ENCODE measurements at regions not wholly inside any gene's neighbourhood (a gene's known extent, or its start where the extent isn't known, plus 50 kb on each side); places are given as distances from the start of the nearest gene placed in this dataset.
A peak's percentile ranks its signal among the peaks of the same experiment; 100 is the strongest.

DNA sequence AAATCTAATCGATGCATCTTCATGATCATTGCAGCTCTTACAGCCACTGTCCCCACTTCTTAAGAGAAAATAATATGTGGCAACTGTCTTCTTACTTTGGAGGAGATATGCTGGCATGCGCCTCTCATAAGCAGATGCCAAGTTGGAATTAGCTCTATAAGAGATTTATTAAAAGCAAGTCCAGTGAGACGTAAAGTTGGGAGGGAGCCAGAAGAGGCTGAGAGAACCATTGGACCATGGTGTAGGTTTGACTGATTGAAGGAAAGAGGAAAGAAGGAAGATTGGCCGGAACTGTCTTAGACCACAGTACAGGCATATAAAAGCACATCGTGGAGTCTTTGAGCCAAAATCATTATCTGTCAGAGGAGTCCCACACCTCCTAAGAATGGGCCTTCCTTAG is 265.7 kb upstream of the ZC3H15 start:
- Histone ChIP-seq H3K9ac (ENCODE audit: low read length) (no peak overlapping the region), H3K4me3 (ENCODE audit: low read length) (no peak overlapping the region), H3F3A (ENCODE audit: low read length, unreplicated experiment) (no peaks in the 10 kb centered on the region), H2AFZ (ENCODE audit: low read length) (no peak overlapping the region), H3K4me2 (ENCODE audit: low read length) (no peak overlapping the region), H3K36me3 (ENCODE audit: low read depth, low read length) (no peaks in the 10 kb centered on the region), H3K79me2 (ENCODE audit: low read length) (no peaks in the 10 kb centered on the region), H3K4me1 (ENCODE audit: insufficient read depth, low read length) (no peaks in the 10 kb centered on the region), H3K27me3 (ENCODE audit: low read length) (no peaks in the 10 kb centered on the region), H4K20me1 (ENCODE audit: low read length) (no peaks in the 10 kb centered on the region), H3K9me3 (ENCODE audit: low read length) (no peaks in the 10 kb centered on the region), H3K27ac (ENCODE audit: low read length) (no peak overlapping the region), H3K9me2 (replicated peaks; ENCODE audit: low read length) (no peaks in the 10 kb centered on the region)
- DNase-seq (no peak), ATAC-seq (no peak)
- intact Hi-C loops (cut with micrococcal nuclease), result no loop called here
- POLR2A ChIA-PET (ENCODE audit: unreplicated experiment), result no interaction called here
- no peak for TF ChIP-seq EZH2 (IDR thresholded peaks at IDR 0.05; ENCODE audit: low read length, unreplicated experiment)
- TF ChIP-seq, protein P1, sequence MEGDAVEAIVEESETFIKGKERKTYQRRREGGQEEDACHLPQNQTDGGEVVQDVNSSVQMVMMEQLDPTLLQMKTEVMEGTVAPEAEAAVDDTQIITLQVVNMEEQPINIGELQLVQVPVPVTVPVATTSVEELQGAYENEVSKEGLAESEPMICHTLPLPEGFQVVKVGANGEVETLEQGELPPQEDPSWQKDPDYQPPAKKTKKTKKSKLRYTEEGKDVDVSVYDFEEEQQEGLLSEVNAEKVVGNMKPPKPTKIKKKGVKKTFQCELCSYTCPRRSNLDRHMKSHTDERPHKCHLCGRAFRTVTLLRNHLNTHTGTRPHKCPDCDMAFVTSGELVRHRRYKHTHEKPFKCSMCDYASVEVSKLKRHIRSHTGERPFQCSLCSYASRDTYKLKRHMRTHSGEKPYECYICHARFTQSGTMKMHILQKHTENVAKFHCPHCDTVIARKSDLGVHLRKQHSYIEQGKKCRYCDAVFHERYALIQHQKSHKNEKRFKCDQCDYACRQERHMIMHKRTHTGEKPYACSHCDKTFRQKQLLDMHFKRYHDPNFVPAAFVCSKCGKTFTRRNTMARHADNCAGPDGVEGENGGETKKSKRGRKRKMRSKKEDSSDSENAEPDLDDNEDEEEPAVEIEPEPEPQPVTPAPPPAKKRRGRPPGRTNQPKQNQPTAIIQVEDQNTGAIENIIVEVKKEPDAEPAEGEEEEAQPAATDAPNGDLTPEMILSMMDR (conservative IDR thresholded peaks at IDR 0.05; ENCODE audit: low read depth, low read length), result no peak
- TF ChIP-seq EZH2phosphoT487 (IDR thresholded peaks at IDR 0.05; ENCODE audit: borderline replicate concordance, low read length), result no peak
- no TSS peak for BruUV-seq (replicated peaks)
- CTCF ChIA-PET, result no interaction called here

- Histone ChIP-seq H3K9ac (ENCODE audit: low read length) (no peak overlapping the region), H3K36me3 (ENCODE audit: low read depth, low read length) (peaks cover 4% of the 10 kb centered on the region; the same call in 1 of the 2 replicates), H3K9me3 (ENCODE audit: low read length) (no peaks in the 10 kb centered on the region), H3K79me2 (ENCODE audit: low read length) (no peaks in the 10 kb centered on the region), H3K4me2 (ENCODE audit: low read length) (no peak overlapping the region), H3K27me3 (ENCODE audit: low read length) (no peaks in the 10 kb centered on the region), H4K20me1 (ENCODE audit: low read length) (no peaks in the 10 kb centered on the region), H3K4me1 (ENCODE audit: insufficient read depth, low read length) (no peaks in the 10 kb centered on the region), H3K27ac (ENCODE audit: low read length) (no peak overlapping the region), H3K4me3 (ENCODE audit: low read length) (no peak overlapping the region), H2AFZ (ENCODE audit: low read length) (no peak overlapping the region), H3K9me2 (replicated peaks; ENCODE audit: low read length) (no peaks in the 10 kb centered on the region), H3F3A (ENCODE audit: low read length, unreplicated experiment) (no peaks in the 10 kb centered on the region)
- DNase-seq (no peak), ATAC-seq (no peak)
- ChIA-PET POLR2A (ENCODE audit: unreplicated experiment) (no interaction called here), CTCF (no interaction called here)
- intact Hi-C loops (cut with micrococcal nuclease), result no loop called here
- BruUV-seq (replicated peaks), result no TSS peak
- TF ChIP-seq, protein P1 (conservative IDR thresholded peaks at IDR 0.05; ENCODE audit: low read depth, low read length), result no peak
- TF ChIP-seq EZH2 (IDR thresholded peaks at IDR 0.05; ENCODE audit: low read length, unreplicated experiment) (no peak), EZH2phosphoT487 (IDR thresholded peaks at IDR 0.05; ENCODE audit: borderline replicate concordance, low read length) (no peak)
Observed at GRCh38 chr2:186229265-186229664, 256.8 kb upstream of the ZC3H15 start.

- Histone ChIP-seq H3K9ac (ENCODE audit: low read length) (no peak overlapping the region), H4K20me1 (ENCODE audit: low read length) (no peaks in the 10 kb centered on the region), H2AFZ (ENCODE audit: low read length) (no peak overlapping the region), H3K4me2 (ENCODE audit: low read length) (no peak overlapping the region), H3K4me3 (ENCODE audit: low read length) (no peak overlapping the region), H3K36me3 (ENCODE audit: low read depth, low read length) (no peaks in the 10 kb centered on the region), H3K27ac (ENCODE audit: low read length) (no peak overlapping the region), H3K9me2 (replicated peaks; ENCODE audit: low read length) (no peaks in the 10 kb centered on the region), H3K79me2 (ENCODE audit: low read length) (no peaks in the 10 kb centered on the region), H3F3A (ENCODE audit: low read length, unreplicated experiment) (no peaks in the 10 kb centered on the region), H3K9me3 (ENCODE audit: low read length) (no peaks in the 10 kb centered on the region), H3K27me3 (ENCODE audit: low read length) (no peaks in the 10 kb centered on the region), H3K4me1 (ENCODE audit: insufficient read depth, low read length) (no peaks in the 10 kb centered on the region)
- ATAC-seq, result no peak; the same call in 1 of the 2 replicates
- BruUV-seq (replicated peaks), result no TSS peak
- TF ChIP-seq EZH2 (IDR thresholded peaks at IDR 0.05; ENCODE audit: low read length, unreplicated experiment) (no peak), EZH2phosphoT487 (IDR thresholded peaks at IDR 0.05; ENCODE audit: borderline replicate concordance, low read length) (no peak)
- TF ChIP-seq, protein P1 (conservative IDR thresholded peaks at IDR 0.05; ENCODE audit: low read depth, low read length), result 0 out of 2 replicates have a peak, but pooled peaks have one; percentile 21
- DNase-seq, result no peak
- CTCF ChIA-PET, result no interaction called here
- intact Hi-C loops (cut with micrococcal nuclease), result no loop called here
- POLR2A ChIA-PET (ENCODE audit: unreplicated experiment), result no interaction called here
Observed at GRCh38 chr2:186241874-186242273, 244.2 kb upstream of the ZC3H15 start.

Measured in PC-3 (cell line).